Calu3 (cell line): ENCODE measurements at regions not wholly inside any gene's neighbourhood (a gene's known extent, or its start where the extent isn't known, plus 50 kb on each side); places are given as distances from the start of the nearest gene placed in this dataset.

Experiments
- BruUV-seq: library from RNA; stranded (reverse); fragments of 400-500 nt; replicated peaks from 2 replicates; lab custom pipeline; 2021; lab: Mats Ljungman, UMichigan
- CTCF ChIA-PET: fragments of 300-600 bp; sonication (Branson Sonifier 250); formaldehyde crosslinking; loops from one replicate; lab custom pipeline; 2022; ENCODE audit warnings: antibody characterized with exemption; lab: Charles Lee
- DNase-seq: peaks from one replicate; pipeline ENCODE4 v3.0.0; 2022
- H3K27ac Mint-ChIP-seq: one replicate; pipeline ENCODE4 v1.8.0; 2022; ENCODE audit warnings: mixed read lengths; ENCODE audit not compliant: unreplicated experiment
- H3K27me3 Mint-ChIP-seq: one replicate; pipeline ENCODE4 v1.8.0; 2022; ENCODE audit warnings: mixed read lengths; ENCODE audit not compliant: unreplicated experiment
- H3K36me3 Mint-ChIP-seq: one replicate; pipeline ENCODE4 v1.8.0; 2022; ENCODE audit warnings: mild to moderate bottlenecking, moderate library complexity, mixed read lengths; ENCODE audit not compliant: insufficient read depth, unreplicated experiment
- H3K4me1 Mint-ChIP-seq: one replicate; pipeline ENCODE4 v1.8.0; 2022; ENCODE audit warnings: mild to moderate bottlenecking, low read depth, mixed read lengths; ENCODE audit not compliant: unreplicated experiment
- H3K4me3 Mint-ChIP-seq: one replicate; pipeline ENCODE4 v1.8.0; 2022; ENCODE audit warnings: mild to moderate bottlenecking, low read depth, moderate library complexity, mixed read lengths; ENCODE audit not compliant: unreplicated experiment
- H3K9me3 Mint-ChIP-seq: one replicate; pipeline ENCODE4 v1.8.0; 2022; ENCODE audit warnings: low read depth, mixed read lengths; ENCODE audit not compliant: unreplicated experiment
- CTCF ChIP-seq: fragments of 200-600 bp; IDR thresholded peaks from one replicate; pipeline ENCODE4 v1.8.0; 2022; ENCODE audit warnings: antibody characterized with exemption; ENCODE audit not compliant: unreplicated experiment
- intact Hi-C: fragments of 100-400 bp; cut with micrococcal nuclease; formaldehyde crosslinking; loops from one replicate; pipeline ENCODE4 v1.10.0; 2022; ENCODE audit not compliant: unreplicated experiment

GRCh38 chr12:42750356-42750755 lies 160.8 kb upstream of the PRICKLE1 start:
- intact Hi-C loops = loop anchor here (10.0 kb wide), 1 partner anchor 166 kb away; the partner anchor contains the start of gene PRICKLE1
- Mint-ChIP-seq H3K9me3 (peaks cover 2% of the 10 kb centered on the region), H3K36me3 (no peaks in the 10 kb centered on the region), H3K27ac (no peak overlapping the region), H3K4me1 (peaks cover 16% of the 10 kb centered on the region), H3K27me3 (no peaks in the 10 kb centered on the region), H3K4me3 (no peak overlapping the region)
- no TSS peak for BruUV-seq
- no peak for TF ChIP-seq CTCF
- CTCF ChIA-PET = no interaction called here
- DNase-seq = no peak

- TF ChIP-seq CTCF = no peak
- Mint-ChIP-seq H3K9me3 (peaks cover 2% of the 10 kb centered on the region), H3K27me3 (no peaks in the 10 kb centered on the region), H3K27ac (no peak overlapping the region), H3K4me3 (no peak overlapping the region), H3K36me3 (peaks cover 8% of the 10 kb centered on the region), H3K4me1 (peaks cover 26% of the 10 kb centered on the region)
- intact Hi-C loops = no loop called here
- BruUV-seq = no TSS peak
- CTCF ChIA-PET = no interaction called here
- DNase-seq = no peak
Observed at GRCh38 chr12:42749239-42749638, 159.7 kb upstream of the PRICKLE1 start.

- CTCF ChIA-PET = interaction anchor here (1.1 to 1.4 kb wide), 2 partner anchors 46 to 537 kb away, joined by 3 to 5 read pairs; no protein-coding TSS in a partner anchor
- BruUV-seq = no TSS peak
- intact Hi-C loops = no loop called here
- H3K27ac Mint-ChIP-seq = peak overlapping the region; percentile 78
- H3K36me3 Mint-ChIP-seq = peaks cover 8% of the 10 kb centered on the region
- peak overlapping the region; percentile 14 for H3K4me3 Mint-ChIP-seq
- no peaks in the 10 kb centered on the region for H3K27me3 Mint-ChIP-seq
- no peaks in the 10 kb centered on the region for H3K9me3 Mint-ChIP-seq
- peak; percentile 56 for DNase-seq
- H3K4me1 Mint-ChIP-seq = peaks cover 26% of the 10 kb centered on the region
- TF ChIP-seq CTCF = no peak
Observed at GRCh38 chr12:42744539-42745182, 155.1 kb upstream of the PRICKLE1 start.

- CTCF ChIA-PET = no interaction called here
- no peak for TF ChIP-seq CTCF
- intact Hi-C loops = no loop called here
- Mint-ChIP-seq H3K27me3 (no peaks in the 10 kb centered on the region), H3K4me3 (no peak overlapping the region), H3K36me3 (peaks cover 8% of the 10 kb centered on the region), H3K9me3 (no peaks in the 10 kb centered on the region), H3K27ac (no peak overlapping the region), H3K4me1 (peaks cover 18% of the 10 kb centered on the region)
- BruUV-seq = no TSS peak
- DNase-seq = no peak
Observed at GRCh38 chr12:42742716-42743115, 153.2 kb upstream of the PRICKLE1 start.
